ENCODE measurements at regions not wholly inside any gene's neighbourhood (a gene's known extent, or its start where the extent isn't known, plus 50 kb on each side); places are given as distances from the start of the nearest gene placed in this dataset.
A peak's percentile ranks its signal among the peaks of the same experiment; 100 is the strongest.

DNA sequence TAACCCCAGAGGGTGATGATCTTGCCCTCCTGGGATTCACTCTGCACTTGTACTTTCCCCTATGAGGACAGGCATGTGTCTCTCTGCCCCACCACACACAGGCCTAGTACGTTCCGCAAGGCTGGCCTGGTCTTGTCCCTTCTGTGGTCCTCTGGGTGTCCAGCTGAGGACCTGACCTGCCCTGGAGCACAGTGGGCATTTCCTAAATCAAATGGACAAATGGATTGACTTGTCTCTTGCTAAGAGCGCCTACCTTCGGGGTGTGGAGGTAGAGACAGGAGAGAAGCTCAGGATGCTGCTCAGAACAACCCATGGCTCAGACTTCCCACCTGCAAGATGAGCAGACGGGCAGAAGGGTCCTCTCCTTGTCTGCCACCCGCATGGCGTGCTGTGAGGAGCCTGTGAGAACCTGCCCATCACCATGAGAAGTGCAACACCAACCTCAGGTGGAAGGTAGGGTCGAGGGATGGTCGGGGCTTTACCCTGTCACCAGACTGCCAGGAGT is 133.6 kb downstream of the MYCN start:
- no peak for DNase-seq (ENCODE audit: low spot score)
- no peak overlapping the region for H3K27ac ChIP-seq (ENCODE audit: low read depth in 1 of 2, low read length in 2 of 2)
- 93% methylated on average over 9 of the region's 9 CpGs for WGBS
- no peaks in the 10 kb centered on the region for H3K9me3 ChIP-seq (ENCODE audit: control insufficient read depth in 4 of 4, low read length in 3 of 4)
- no peaks in the 10 kb centered on the region for H3K36me3 ChIP-seq (ENCODE audit: control insufficient read depth in 4 of 4, insufficient read depth in 3 of 4, low read depth in 1 of 4, low read length in 3 of 4)
- no peak overlapping the region for H3K4me3 ChIP-seq (ENCODE audit: low read depth in 1 of 3, low read length in 3 of 3)
- no peaks in the 10 kb centered on the region for H3K27me3 ChIP-seq (ENCODE audit: control insufficient read depth in 4 of 4, insufficient read depth in 4 of 4, low read length in 3 of 4)
- H3K4me1 ChIP-seq (ENCODE audit: control insufficient read depth in 4 of 4, insufficient read depth in 4 of 4, low read length in 3 of 4), result no peaks in the 10 kb centered on the region
- no peak overlapping the region for H3K9ac ChIP-seq (ENCODE audit: low read depth in 1 of 2, low read length in 2 of 2)
- no peak for TF ChIP-seq RXRA (IDR thresholded peaks at IDR 0.05)
- TF ChIP-seq YY1 (IDR thresholded peaks at IDR 0.05), result no peak
- TF ChIP-seq FOXA2 (IDR thresholded peaks at IDR 0.05), result no peak
- TF ChIP-seq RAD21 (IDR thresholded peaks at IDR 0.05), result no peak
- no peak for TF ChIP-seq FOXA1 (IDR thresholded peaks at IDR 0.05)
- TF ChIP-seq, protein P1, sequence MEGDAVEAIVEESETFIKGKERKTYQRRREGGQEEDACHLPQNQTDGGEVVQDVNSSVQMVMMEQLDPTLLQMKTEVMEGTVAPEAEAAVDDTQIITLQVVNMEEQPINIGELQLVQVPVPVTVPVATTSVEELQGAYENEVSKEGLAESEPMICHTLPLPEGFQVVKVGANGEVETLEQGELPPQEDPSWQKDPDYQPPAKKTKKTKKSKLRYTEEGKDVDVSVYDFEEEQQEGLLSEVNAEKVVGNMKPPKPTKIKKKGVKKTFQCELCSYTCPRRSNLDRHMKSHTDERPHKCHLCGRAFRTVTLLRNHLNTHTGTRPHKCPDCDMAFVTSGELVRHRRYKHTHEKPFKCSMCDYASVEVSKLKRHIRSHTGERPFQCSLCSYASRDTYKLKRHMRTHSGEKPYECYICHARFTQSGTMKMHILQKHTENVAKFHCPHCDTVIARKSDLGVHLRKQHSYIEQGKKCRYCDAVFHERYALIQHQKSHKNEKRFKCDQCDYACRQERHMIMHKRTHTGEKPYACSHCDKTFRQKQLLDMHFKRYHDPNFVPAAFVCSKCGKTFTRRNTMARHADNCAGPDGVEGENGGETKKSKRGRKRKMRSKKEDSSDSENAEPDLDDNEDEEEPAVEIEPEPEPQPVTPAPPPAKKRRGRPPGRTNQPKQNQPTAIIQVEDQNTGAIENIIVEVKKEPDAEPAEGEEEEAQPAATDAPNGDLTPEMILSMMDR (IDR thresholded peaks at IDR 0.05; ENCODE audit: low read depth, low read length, missing input control), result no peak

DNA sequence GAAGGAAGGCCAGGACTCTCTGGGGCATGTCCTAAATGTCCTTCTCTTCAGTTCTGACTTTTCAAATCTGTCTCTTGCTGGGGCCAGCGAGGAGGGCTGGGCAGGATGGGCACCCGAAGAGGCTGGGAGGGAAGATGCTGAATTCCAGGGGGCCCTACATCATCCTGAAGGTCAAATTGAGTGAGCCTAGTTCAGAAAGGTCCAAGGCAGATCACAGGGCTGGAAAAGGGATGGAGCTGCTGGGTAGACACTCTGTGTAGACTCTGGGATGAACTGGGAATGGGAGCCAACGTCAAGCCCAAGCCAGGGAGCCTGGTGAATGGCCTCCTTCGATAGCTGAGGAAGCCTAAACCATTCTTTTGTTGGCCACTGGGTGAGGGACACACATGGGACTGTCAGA is 133.1 kb downstream of the MYCN start:
- TF ChIP-seq, protein P2, sequence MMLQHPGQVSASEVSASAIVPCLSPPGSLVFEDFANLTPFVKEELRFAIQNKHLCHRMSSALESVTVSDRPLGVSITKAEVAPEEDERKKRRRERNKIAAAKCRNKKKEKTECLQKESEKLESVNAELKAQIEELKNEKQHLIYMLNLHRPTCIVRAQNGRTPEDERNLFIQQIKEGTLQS (IDR thresholded peaks at IDR 0.05), result no peak
- TF ChIP-seq SP1 (IDR thresholded peaks at IDR 0.05) (no peak), YY1 (IDR thresholded peaks at IDR 0.05) (no peak), HNF4A (conservative IDR thresholded peaks at IDR 0.05) (no peak), RAD21 (IDR thresholded peaks at IDR 0.05) (no peak), HNF4G (IDR thresholded peaks at IDR 0.05) (no peak), NR2F2 (IDR thresholded peaks at IDR 0.05) (no peak), JUND (IDR thresholded peaks at IDR 0.05) (no peak)
- TF ChIP-seq, protein P3, sequence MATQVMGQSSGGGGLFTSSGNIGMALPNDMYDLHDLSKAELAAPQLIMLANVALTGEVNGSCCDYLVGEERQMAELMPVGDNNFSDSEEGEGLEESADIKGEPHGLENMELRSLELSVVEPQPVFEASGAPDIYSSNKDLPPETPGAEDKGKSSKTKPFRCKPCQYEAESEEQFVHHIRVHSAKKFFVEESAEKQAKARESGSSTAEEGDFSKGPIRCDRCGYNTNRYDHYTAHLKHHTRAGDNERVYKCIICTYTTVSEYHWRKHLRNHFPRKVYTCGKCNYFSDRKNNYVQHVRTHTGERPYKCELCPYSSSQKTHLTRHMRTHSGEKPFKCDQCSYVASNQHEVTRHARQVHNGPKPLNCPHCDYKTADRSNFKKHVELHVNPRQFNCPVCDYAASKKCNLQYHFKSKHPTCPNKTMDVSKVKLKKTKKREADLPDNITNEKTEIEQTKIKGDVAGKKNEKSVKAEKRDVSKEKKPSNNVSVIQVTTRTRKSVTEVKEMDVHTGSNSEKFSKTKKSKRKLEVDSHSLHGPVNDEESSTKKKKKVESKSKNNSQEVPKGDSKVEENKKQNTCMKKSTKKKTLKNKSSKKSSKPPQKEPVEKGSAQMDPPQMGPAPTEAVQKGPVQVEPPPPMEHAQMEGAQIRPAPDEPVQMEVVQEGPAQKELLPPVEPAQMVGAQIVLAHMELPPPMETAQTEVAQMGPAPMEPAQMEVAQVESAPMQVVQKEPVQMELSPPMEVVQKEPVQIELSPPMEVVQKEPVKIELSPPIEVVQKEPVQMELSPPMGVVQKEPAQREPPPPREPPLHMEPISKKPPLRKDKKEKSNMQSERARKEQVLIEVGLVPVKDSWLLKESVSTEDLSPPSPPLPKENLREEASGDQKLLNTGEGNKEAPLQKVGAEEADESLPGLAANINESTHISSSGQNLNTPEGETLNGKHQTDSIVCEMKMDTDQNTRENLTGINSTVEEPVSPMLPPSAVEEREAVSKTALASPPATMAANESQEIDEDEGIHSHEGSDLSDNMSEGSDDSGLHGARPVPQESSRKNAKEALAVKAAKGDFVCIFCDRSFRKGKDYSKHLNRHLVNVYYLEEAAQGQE (IDR thresholded peaks at IDR 0.05), result no peak
- H3K4me3 ChIP-seq (ENCODE audit: low read depth in 1 of 3, low read length in 3 of 3), result no peak overlapping the region
- 85% methylated on average over 4 of the region's 4 CpGs for WGBS
- H3K27me3 ChIP-seq (ENCODE audit: control insufficient read depth in 4 of 4, insufficient read depth in 4 of 4, low read length in 3 of 4), result no peaks in the 10 kb centered on the region
- no peaks in the 10 kb centered on the region for H3K36me3 ChIP-seq (ENCODE audit: control insufficient read depth in 4 of 4, insufficient read depth in 3 of 4, low read depth in 1 of 4, low read length in 3 of 4)
- no peak overlapping the region for H3K9ac ChIP-seq (ENCODE audit: low read depth in 1 of 2, low read length in 2 of 2)
- no peak overlapping the region for H3K27ac ChIP-seq (ENCODE audit: low read depth in 1 of 2, low read length in 2 of 2)
- H3K9me3 ChIP-seq (ENCODE audit: control insufficient read depth in 4 of 4, low read length in 3 of 4), result no peaks in the 10 kb centered on the region
- no peaks in the 10 kb centered on the region for H3K4me1 ChIP-seq (ENCODE audit: control insufficient read depth in 4 of 4, insufficient read depth in 4 of 4, low read length in 3 of 4)
- no peak for DNase-seq (ENCODE audit: low spot score)

DNA sequence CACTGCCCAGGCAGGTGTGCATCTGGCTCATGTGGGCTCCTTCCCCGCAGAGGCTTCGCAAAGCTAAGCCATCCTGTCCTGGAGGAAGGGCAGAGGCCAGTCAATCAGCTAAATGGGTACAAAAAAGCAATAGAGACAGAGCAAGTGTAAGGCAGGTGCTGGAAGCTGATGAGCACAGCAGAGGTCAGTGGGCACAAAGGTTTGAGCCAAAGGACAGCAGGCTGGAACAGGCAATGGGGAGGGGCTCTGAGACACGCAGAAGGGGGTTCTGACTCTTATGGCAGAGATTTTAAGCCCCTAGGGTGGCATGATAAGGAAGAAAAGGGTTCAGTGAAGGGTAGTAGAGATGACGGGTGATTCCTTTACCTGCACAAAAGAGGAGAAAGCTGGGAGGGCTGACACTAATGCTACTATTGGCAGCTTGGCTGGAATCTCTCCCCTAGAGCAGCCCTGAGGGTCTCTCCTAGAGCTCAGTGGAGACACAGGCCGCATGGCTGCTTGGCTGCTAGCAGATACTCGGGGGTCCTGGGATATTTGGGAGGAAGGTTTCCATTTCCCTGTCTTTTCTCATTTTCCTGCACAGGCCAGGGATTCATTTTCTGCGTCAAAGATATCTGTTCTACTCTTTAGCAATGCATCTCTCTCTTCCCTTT is 132.4 kb downstream of the MYCN start:
- DNase-seq (ENCODE audit: low spot score), result no peak
- TF ChIP-seq RAD21 (IDR thresholded peaks at IDR 0.05), result peak; percentile 14 to 15
- no peak for TF ChIP-seq EGR1 (IDR thresholded peaks at IDR 0.05; ENCODE audit: low read depth in 2 of 2)
- 90% methylated on average over 7 of the region's 7 CpGs for WGBS
- Histone ChIP-seq H3K27me3 (ENCODE audit: control insufficient read depth in 4 of 4, insufficient read depth in 4 of 4, low read length in 3 of 4) (no peaks in the 10 kb centered on the region), H3K4me3 (ENCODE audit: low read depth in 1 of 3, low read length in 3 of 3) (no peak overlapping the region), H3K9me3 (ENCODE audit: control insufficient read depth in 4 of 4, low read length in 3 of 4) (no peaks in the 10 kb centered on the region), H3K27ac (ENCODE audit: low read depth in 1 of 2, low read length in 2 of 2) (no peak overlapping the region), H3K9ac (ENCODE audit: low read depth in 1 of 2, low read length in 2 of 2) (no peak overlapping the region), H3K36me3 (ENCODE audit: control insufficient read depth in 4 of 4, insufficient read depth in 3 of 4, low read depth in 1 of 4, low read length in 3 of 4) (no peaks in the 10 kb centered on the region), H3K4me1 (ENCODE audit: control insufficient read depth in 4 of 4, insufficient read depth in 4 of 4, low read length in 3 of 4) (no peaks in the 10 kb centered on the region)
